Parathyroid adenoma (tissue), 2 donors: ENCODE measurements at regions not wholly inside any gene's neighbourhood (a gene's known extent, or its start where the extent isn't known, plus 50 kb on each side); places are given as distances from the start of the nearest gene placed in this dataset.
"Not testable (repeated sequence)": the region's sequence is repeated elsewhere in the genome, so short reads cannot be mapped to it uniquely, and the experiment has no call there.

ENCODE experiments used
- H2AFZ ChIP-seq: fragments of 300-600 bp; sonication (generic); one replicate; pipeline ENCODE4 v1.7.0; 2017; ENCODE audit warnings: antibody characterized with exemption, mild to moderate bottlenecking
- H3K27ac ChIP-seq: fragments of 300-600 bp; sonication (generic); one replicate; pipeline ENCODE4 v1.7.0; 2017
- H3K27me3 ChIP-seq: fragments of 300-600 bp; sonication (generic); one replicate; pipeline ENCODE4 v1.7.0; 2017; ENCODE audit warnings: low read length; ENCODE audit not compliant: control insufficient read depth, insufficient read depth
- H3K36me3 ChIP-seq: fragments of 300-600 bp; sonication (generic); one replicate; pipeline ENCODE4 v1.7.0; 2017; ENCODE audit warnings: low read length; ENCODE audit not compliant: control insufficient read depth, insufficient read depth
- H3K4me1 ChIP-seq: fragments of 300-600 bp; sonication (generic); one replicate; pipeline ENCODE4 v1.7.0; 2017; ENCODE audit warnings: control low read depth
- H3K4me2 ChIP-seq: fragments of 300-600 bp; sonication (generic); one replicate; pipeline ENCODE4 v1.7.0; 2017; ENCODE audit warnings: low read length
- H3K4me3 ChIP-seq: fragments of 300-600 bp; sonication (generic); one replicate; pipeline ENCODE4 v1.7.0; 2017; ENCODE audit warnings: low read depth, low read length
- H3K79me2 ChIP-seq: fragments of 300-600 bp; sonication (generic); one replicate; pipeline ENCODE4 v1.7.0; 2017; ENCODE audit warnings: control low read depth
- H3K9ac ChIP-seq: fragments of 300-600 bp; sonication (generic); one replicate; pipeline ENCODE4 v1.7.0; 2017; ENCODE audit warnings: mild to moderate bottlenecking
- H3K9me3 ChIP-seq: fragments of 300-600 bp; sonication (generic); one replicate; pipeline ENCODE4 v1.7.0; 2017; ENCODE audit warnings: low read length; ENCODE audit not compliant: control insufficient read depth
- TF ChIP-seq, protein P1 (sequence below): fragments of 300-600 bp; sonication (generic); IDR thresholded peaks from one replicate; pipeline ENCODE4 v1.7.0; 2017; ENCODE audit warnings: antibody characterized with exemption, mild to moderate bottlenecking
- donor health status: primary hyperparathyroidism.

DNA sequence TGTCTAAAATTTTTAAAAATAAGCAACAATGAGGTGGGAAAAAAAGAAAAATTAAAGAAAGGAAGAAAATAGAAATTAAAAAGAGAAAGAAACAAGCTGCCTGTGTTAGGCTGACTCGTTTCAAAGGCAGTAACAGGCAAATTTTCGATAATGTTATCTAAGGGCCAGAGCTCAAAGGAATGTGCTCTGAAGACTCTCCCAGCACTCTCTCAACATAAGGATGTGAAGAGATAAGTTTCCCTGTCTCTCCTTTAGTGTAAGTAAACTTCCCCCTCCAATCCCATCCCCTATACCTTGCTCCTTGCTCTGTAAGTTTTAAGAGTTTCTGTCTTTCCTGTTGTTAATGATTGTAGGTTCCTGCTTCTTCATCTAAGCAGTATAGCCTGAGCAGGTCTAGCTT, 172.8 kb downstream of the TEX13C start:
- TF ChIP-seq, protein P1, sequence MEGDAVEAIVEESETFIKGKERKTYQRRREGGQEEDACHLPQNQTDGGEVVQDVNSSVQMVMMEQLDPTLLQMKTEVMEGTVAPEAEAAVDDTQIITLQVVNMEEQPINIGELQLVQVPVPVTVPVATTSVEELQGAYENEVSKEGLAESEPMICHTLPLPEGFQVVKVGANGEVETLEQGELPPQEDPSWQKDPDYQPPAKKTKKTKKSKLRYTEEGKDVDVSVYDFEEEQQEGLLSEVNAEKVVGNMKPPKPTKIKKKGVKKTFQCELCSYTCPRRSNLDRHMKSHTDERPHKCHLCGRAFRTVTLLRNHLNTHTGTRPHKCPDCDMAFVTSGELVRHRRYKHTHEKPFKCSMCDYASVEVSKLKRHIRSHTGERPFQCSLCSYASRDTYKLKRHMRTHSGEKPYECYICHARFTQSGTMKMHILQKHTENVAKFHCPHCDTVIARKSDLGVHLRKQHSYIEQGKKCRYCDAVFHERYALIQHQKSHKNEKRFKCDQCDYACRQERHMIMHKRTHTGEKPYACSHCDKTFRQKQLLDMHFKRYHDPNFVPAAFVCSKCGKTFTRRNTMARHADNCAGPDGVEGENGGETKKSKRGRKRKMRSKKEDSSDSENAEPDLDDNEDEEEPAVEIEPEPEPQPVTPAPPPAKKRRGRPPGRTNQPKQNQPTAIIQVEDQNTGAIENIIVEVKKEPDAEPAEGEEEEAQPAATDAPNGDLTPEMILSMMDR: no peak
- H3K4me3 ChIP-seq: no peak overlapping the region

DNA sequence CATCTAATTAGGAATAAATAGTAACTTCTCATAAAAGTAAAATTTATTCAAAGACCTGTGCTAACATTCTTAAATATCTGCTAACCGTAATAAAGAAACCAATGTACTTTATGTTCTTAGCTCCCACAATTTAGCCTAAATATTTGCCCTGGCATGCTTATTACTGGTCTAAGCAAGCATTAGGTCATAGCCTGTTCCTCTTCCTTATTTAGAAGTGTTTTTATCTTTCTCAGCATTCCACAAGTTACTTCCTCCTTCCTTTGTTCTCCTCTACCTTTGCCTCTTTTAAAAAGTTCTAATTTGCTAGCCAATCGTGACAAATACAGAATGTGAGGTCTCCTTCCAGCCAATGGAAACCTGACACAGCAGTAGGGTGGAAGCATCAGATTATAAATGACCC, 173.3 kb downstream of the TEX13C start:
- not testable (repeated sequence) for H2AFZ ChIP-seq, H3K4me1 ChIP-seq, H3K27ac ChIP-seq, H3K4me3 ChIP-seq, H3K36me3 ChIP-seq, H3K9me3 ChIP-seq, H3K79me2 ChIP-seq, H3K27me3 ChIP-seq, H3K4me2 ChIP-seq, H3K9ac ChIP-seq

More for the DNA sequence above, 172.8 kb downstream of the TEX13C start:
- Histone ChIP-seq H3K27ac (no peak overlapping the region), H3K9ac (no peak overlapping the region), H3K9me3 (no peaks in the 10 kb centered on the region), H3K79me2 (no peaks in the 10 kb centered on the region), H3K4me2 (no peak overlapping the region), H3K4me1 (no peaks in the 10 kb centered on the region), H3K36me3 (no peaks in the 10 kb centered on the region), H3K27me3 (no peaks in the 10 kb centered on the region), H2AFZ (no peak overlapping the region)

DNA sequence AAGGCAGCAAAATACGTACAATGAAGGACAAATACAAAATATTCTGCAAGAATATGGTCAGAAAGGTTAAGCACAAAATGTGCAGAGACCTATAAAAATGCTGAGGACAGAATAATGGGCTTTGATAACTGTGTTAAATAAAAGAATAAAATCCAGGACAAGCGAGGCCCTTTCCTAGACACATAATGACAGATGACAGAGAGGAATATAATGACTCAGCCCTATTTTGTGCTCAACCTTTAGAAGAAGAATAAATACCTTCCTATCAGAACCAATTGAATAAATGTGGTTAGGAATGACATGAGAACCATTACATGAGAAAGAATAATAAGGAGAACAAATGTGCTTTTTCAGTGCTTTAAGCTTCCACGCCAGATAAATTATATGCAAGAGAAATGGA, 178.0 kb downstream of the TEX13C start:
- Histone ChIP-seq H3K4me1 (no peaks in the 10 kb centered on the region), H3K79me2 (no peaks in the 10 kb centered on the region), H3K9me3 (no peaks in the 10 kb centered on the region), H3K4me3 (no peak overlapping the region), H3K36me3 (no peaks in the 10 kb centered on the region), H3K27me3 (no peaks in the 10 kb centered on the region), H2AFZ (no peak overlapping the region), H3K4me2 (no peak overlapping the region), H3K27ac (no peak overlapping the region), H3K9ac (no peak overlapping the region)
- TF ChIP-seq, protein P1: no peak

DNA sequence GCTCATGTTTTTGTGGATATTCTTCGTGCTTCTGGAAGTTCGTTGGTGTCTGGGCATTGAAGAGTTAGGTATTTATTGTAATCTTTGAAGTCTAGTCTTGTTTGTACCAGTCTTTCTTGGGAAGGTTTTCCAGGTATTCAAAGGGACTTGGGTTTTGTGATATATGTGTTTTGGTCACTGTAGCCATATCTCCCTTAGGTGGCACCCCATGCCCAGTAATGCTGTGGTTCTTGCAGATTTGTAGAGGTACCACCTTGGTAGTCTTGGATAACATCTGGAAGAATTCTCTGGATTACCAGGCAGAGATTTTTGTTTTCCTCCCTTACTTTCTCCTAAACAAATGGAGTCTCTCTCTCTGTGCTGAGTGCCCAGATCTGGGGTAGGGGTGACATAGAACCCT, 184.1 kb downstream of the TEX13C start:
- no peaks in the 10 kb centered on the region for H3K27me3 ChIP-seq
- no peak overlapping the region for H3K4me2 ChIP-seq
- no peak overlapping the region for H3K4me3 ChIP-seq
- no peaks in the 10 kb centered on the region for H3K36me3 ChIP-seq
- no peak overlapping the region for H3K9ac ChIP-seq
- H3K4me1 ChIP-seq: no peaks in the 10 kb centered on the region
- no peak overlapping the region for H3K27ac ChIP-seq
- TF ChIP-seq, protein P1: no peak
- no peaks in the 10 kb centered on the region for H3K79me2 ChIP-seq
- H3K9me3 ChIP-seq: no peaks in the 10 kb centered on the region
- no peak overlapping the region for H2AFZ ChIP-seq

DNA sequence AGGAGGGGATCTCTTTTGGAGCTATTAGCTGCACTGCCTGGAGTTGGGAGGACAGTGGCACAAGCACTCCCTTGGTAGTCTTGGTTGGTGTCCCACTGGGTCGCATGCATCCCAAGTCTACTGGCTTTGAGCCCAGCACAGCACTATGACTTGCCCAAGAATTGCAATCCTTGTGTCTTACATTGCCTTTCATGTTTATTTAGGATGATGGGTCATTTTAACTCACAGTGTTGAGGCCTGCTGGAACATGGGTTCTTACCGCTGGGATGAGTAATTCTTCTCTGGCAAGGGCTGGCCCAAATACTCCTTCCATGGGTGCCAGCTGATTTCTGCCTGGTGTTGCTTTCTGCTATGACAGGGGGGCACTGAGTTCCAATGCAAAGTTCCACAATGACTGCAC, 185.5 kb downstream of the TEX13C start:
- no peaks in the 10 kb centered on the region for H3K4me1 ChIP-seq
- H3K4me3 ChIP-seq: no peak overlapping the region
- H3K79me2 ChIP-seq: no peaks in the 10 kb centered on the region
- no peak overlapping the region for H3K9ac ChIP-seq
- no peak overlapping the region for H3K4me2 ChIP-seq
- no peaks in the 10 kb centered on the region for H3K9me3 ChIP-seq
- H2AFZ ChIP-seq: no peak overlapping the region
- H3K27me3 ChIP-seq: no peaks in the 10 kb centered on the region
- no peak overlapping the region for H3K27ac ChIP-seq
- TF ChIP-seq, protein P1: no peak
- no peaks in the 10 kb centered on the region for H3K36me3 ChIP-seq
